ENCODE measurements at regions not wholly inside any gene's neighbourhood (a gene's known extent, or its start where the extent isn't known, plus 50 kb on each side); places are given as distances from the start of the nearest gene placed in this dataset.

- TF ChIP-seq CTCF (conservative IDR thresholded peaks at IDR 0.05; ENCODE audit: low read length): no peak
- no peak for TF ChIP-seq EZH2phosphoT487 (IDR thresholded peaks at IDR 0.05; ENCODE audit: borderline replicate concordance)
These were observed 472.0 kb upstream of the FZD8 start for GRCh38 chr10:36114141-36114540.

Data from Loucy (cell line).